NB4 (cell line): ENCODE measurements at regions not wholly inside any gene's neighbourhood (a gene's known extent, or its start where the extent isn't known, plus 50 kb on each side); places are given as distances from the start of the nearest gene placed in this dataset.

Experiments used
- DNase-seq: peaks from one replicate; pipeline ENCODE4 v3.0.0; 2010; ENCODE audit warnings: low read depth
- H3K4me3 ChIP-seq: one replicate; pipeline ENCODE4 v1.5.1; 2011; ENCODE audit warnings: mild to moderate bottlenecking, low read depth, low read length, moderate library complexity
- MAX ChIP-seq: IDR thresholded peaks from 2 replicates; pipeline ENCODE4 v1.6.1; 2011; ENCODE audit warnings: low read depth, low read length
- MYC ChIP-seq: IDR thresholded peaks from 2 replicates; pipeline ENCODE4 v1.6.1; 2011; ENCODE audit warnings: low read depth, low read length
- POLR2A ChIP-seq: IDR thresholded peaks from 2 replicates; pipeline ENCODE4 v1.6.1; 2011; ENCODE audit warnings: mild to moderate bottlenecking; ENCODE audit not compliant: insufficient read length; ENCODE audit errors: extremely low read depth
- TF ChIP-seq, protein P1 (sequence below): IDR thresholded peaks from one replicate; pipeline ENCODE4 v1.5.1; 2012; ENCODE audit warnings: low read depth, low read length

DNA sequence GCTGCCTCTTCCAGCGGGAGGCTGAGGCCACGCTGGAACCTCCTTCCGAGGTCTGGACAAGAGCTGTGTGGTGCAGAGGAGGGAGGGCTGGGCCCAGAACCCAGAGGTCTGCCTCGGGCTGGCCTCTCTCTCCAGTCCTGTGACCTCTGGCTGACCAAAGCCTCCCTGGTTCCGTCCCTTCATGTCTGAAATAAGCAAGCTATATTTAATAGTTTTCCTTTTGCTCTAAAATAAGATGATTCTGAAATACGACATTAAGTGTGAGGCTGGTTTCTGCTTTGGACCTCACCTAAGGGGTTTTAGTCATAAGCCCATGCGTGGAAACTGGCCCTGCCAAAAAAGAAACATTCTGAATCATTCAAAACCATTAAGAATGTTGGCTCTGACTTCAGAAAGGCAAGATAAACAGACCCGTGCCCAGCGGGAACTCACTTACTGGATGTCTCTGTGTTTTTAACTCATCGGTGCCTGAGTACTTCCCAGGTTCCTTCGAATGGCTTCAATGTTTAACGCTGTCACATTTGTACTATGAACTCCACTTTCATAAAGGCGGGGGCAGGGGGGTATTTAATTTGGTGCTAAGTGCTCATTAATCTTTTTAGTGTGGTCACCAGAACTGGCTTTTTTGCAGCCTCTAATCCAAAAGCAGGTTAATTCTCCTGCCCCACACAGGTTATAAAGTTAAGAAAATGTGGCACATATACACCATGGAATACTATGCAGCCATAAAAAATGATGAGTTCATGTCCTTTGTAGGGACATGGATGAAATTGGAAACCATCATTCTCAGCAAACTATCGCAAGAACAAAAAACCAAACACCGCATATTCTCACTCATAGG lies 157.5 kb upstream of the KLF14 start:
- TF ChIP-seq POLR2A (no peak), MAX (no peak), MYC (no peak)
- TF ChIP-seq, protein P1, sequence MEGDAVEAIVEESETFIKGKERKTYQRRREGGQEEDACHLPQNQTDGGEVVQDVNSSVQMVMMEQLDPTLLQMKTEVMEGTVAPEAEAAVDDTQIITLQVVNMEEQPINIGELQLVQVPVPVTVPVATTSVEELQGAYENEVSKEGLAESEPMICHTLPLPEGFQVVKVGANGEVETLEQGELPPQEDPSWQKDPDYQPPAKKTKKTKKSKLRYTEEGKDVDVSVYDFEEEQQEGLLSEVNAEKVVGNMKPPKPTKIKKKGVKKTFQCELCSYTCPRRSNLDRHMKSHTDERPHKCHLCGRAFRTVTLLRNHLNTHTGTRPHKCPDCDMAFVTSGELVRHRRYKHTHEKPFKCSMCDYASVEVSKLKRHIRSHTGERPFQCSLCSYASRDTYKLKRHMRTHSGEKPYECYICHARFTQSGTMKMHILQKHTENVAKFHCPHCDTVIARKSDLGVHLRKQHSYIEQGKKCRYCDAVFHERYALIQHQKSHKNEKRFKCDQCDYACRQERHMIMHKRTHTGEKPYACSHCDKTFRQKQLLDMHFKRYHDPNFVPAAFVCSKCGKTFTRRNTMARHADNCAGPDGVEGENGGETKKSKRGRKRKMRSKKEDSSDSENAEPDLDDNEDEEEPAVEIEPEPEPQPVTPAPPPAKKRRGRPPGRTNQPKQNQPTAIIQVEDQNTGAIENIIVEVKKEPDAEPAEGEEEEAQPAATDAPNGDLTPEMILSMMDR: no peak
- no peak for DNase-seq
- no peak overlapping the region for H3K4me3 ChIP-seq

DNA sequence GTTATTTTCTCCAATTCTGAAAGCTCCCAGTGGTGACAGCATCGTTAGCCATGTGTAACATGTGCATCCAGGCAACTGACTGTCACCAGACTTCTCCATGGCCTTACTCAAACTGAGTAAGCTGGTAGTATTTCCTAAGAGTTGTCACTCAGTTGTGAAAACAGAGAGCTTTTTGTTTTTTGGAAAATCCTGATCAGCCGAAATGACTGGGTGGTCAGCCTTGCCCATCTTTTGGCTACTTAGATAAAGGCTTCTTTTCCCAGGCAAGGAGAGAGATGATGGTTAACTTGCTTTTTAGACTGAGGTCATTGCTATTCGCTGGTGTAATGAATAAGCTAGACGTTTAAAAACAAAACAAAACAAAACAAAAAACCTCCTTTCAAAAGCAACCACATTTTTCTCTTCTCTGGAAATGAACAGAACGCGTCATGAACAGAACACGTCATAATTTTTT lies 159.5 kb upstream of the KLF14 start:
- TF ChIP-seq POLR2A: no peak
- TF ChIP-seq, protein P1: no peak
- no peak overlapping the region for H3K4me3 ChIP-seq
- DNase-seq: no peak

DNA sequence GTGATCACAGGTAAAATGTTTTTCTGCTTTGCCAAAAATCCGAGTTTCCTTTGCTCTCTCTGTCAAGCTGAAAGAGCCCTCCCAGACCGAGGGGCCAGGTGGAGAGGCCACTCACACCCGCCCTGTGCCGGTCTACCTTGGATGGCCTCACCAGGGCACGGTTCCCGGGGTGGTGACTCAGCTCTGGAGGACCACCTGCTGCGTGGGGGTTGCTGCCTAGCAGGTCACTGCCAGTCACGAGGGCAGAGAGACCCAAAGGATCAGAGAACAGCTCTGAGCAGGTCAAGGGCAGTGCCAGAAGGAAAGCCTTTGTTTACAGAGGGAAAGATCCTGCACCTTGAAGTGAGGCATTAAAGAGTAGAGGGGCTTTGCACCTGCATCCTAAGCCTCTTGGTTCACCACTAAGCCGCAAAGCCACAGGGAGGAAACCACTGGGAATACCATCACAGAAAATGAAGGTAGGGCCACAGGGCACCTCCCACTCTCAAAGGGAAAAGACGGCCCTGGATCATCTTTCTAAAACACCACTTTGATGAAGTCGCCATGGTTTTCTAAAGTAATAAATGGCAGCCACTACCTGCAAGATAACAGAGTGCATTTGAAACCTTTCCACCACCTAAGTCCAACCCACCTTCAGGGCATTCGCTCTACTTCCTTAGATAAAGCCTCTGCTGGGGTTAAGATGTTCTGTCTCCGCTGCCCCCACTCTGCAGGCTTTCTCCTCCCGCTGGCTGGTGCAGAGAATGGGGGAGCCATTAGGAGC lies 160.3 kb upstream of the KLF14 start:
- no peak for DNase-seq
- TF ChIP-seq MAX (no peak), MYC (no peak), POLR2A (no peak)
- TF ChIP-seq, protein P1: no peak
- no peak overlapping the region for H3K4me3 ChIP-seq

GRCh38 chr7:130894909-130895750 lies 161.1 kb upstream of the KLF14 start:
- DNase-seq: no peak
- H3K4me3 ChIP-seq: no peak overlapping the region
- TF ChIP-seq MAX: no peak
- no peak for TF ChIP-seq MYC
- TF ChIP-seq POLR2A: no peak
- TF ChIP-seq, protein P1: no peak

- no peak for DNase-seq
- no peak for TF ChIP-seq MYC
- TF ChIP-seq MAX: no peak
- no peak for TF ChIP-seq POLR2A
- TF ChIP-seq, protein P1: peak; percentile 41
- no peak overlapping the region for H3K4me3 ChIP-seq
Observed at GRCh38 chr7:130896051-130896881, 162.3 kb upstream of the KLF14 start.
